NCI-H510A (cell line): ENCODE measurements at regions not wholly inside any gene's neighbourhood (a gene's known extent, or its start where the extent isn't known, plus 50 kb on each side); places are given as distances from the start of the nearest gene placed in this dataset.

Source experiments
- DNase-seq: peaks from one replicate; lab custom pipeline; 2025; lab: John Stamatoyannopoulos, UW

GRCh38 chr15:93865586-93865985 is 365.8 kb upstream of the MCTP2 start:
- DNase-seq: no peak

- no peak for DNase-seq
Observed at GRCh38 chr15:93862791-93863190, 368.6 kb upstream of the MCTP2 start.

- no peak for DNase-seq
Observed at GRCh38 chr15:93861956-93862741, 369.2 kb upstream of the MCTP2 start.

- no peak for DNase-seq
Observed at GRCh38 chr15:93861413-93861812, 369.9 kb upstream of the MCTP2 start.

- no peak for DNase-seq
Observed at GRCh38 chr15:93860701-93861100, 370.7 kb upstream of the MCTP2 start.

GRCh38 chr15:93859176-93859575 is 372.2 kb upstream of the MCTP2 start:
- DNase-seq: no peak

- no peak for DNase-seq
Observed at GRCh38 chr15:93855181-93855826, 376.1 kb upstream of the MCTP2 start.

GRCh38 chr15:93854088-93854487 is 377.3 kb upstream of the MCTP2 start:
- DNase-seq: no peak

- no peak for DNase-seq
Observed at GRCh38 chr15:93852761-93853160, 378.6 kb upstream of the MCTP2 start.

GRCh38 chr15:93848490-93848889 is 382.9 kb upstream of the MCTP2 start:
- no peak for DNase-seq

- DNase-seq: no peak
Observed at GRCh38 chr15:93848076-93848475, 383.3 kb upstream of the MCTP2 start.

GRCh38 chr15:93846148-93846547 is 385.2 kb upstream of the MCTP2 start:
- no peak for DNase-seq

- no peak for DNase-seq
Observed at GRCh38 chr15:93837450-93837849, 393.9 kb upstream of the MCTP2 start.

- DNase-seq: no peak
Observed at GRCh38 chr15:93835344-93835743, 396.0 kb upstream of the MCTP2 start.

- no peak for DNase-seq
Observed at GRCh38 chr15:93831641-93832040, 399.7 kb upstream of the MCTP2 start.

- DNase-seq: no peak
Observed at GRCh38 chr15:93830221-93831080, 400.9 kb upstream of the MCTP2 start.

GRCh38 chr15:93829115-93829870 is 402.1 kb upstream of the MCTP2 start:
- DNase-seq: no peak

GRCh38 chr15:93826790-93827189 is 404.6 kb upstream of the MCTP2 start:
- DNase-seq: no peak

GRCh38 chr15:93826293-93826692 is 405.1 kb upstream of the MCTP2 start:
- DNase-seq: no peak

GRCh38 chr15:93825682-93826081 is 405.7 kb upstream of the MCTP2 start:
- no peak for DNase-seq

- no peak for DNase-seq
Observed at GRCh38 chr15:93823971-93824913, 407.1 kb upstream of the MCTP2 start.
